ENCODE measurements at regions not wholly inside any gene's neighbourhood (a gene's known extent, or its start where the extent isn't known, plus 50 kb on each side); places are given as distances from the start of the nearest gene placed in this dataset.

DNA sequence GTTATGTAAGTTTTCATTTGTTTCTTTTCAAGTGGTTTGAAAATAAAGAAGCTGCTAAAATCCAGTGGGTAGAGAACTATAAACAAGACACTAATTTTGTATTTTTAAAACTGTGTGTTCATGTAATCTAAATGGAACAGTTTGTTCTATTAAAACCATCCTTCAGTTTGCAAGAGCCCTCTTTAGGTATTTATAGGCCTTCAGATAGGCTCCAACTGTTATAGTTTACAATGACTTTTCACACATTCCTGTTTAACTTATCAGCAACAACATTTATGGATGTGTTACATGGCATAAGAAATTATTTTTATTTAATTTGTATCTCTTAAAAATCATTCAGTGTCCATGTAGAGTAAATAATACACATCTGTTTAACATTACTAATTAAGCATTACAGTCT is 126.7 kb upstream of the SLCO6A1 start:
- Histone ChIP-seq H3K4me2 (ENCODE audit: control insufficient read depth, extremely low read depth, insufficient read depth, low read depth, low read length) (no peak overlapping the region), H3K9me1 (ENCODE audit: control insufficient read depth, extremely low read depth, insufficient read depth, low read length) (no peaks in the 10 kb centered on the region), H3K9me3 (ENCODE audit: control insufficient read depth, low read depth, low read length) (no peaks in the 10 kb centered on the region), H4K20me1 (ENCODE audit: control insufficient read depth, extremely low read depth, insufficient read depth, low read length) (no peaks in the 10 kb centered on the region), H3K9ac (ENCODE audit: control insufficient read depth, extremely low read depth, insufficient read depth, low read length) (no peak overlapping the region), H3K4me3 (ENCODE audit: control insufficient read depth in 2 of 3, extremely low read depth in 1 of 3, insufficient read depth in 2 of 3, low read depth in 1 of 3, low read length in 3 of 3) (no peak overlapping the region), H3K36me3 (ENCODE audit: control insufficient read depth in 2 of 2, extremely low read depth in 1 of 2, insufficient read depth in 2 of 2, low read length in 2 of 2) (no peaks in the 10 kb centered on the region), H3K27ac (ENCODE audit: control insufficient read depth, insufficient read depth, low read length) (no peak overlapping the region), H3K4me1 (ENCODE audit: control insufficient read depth, extremely low read depth, insufficient read depth, low read length) (peaks cover 22% of the 10 kb centered on the region), H2AFZ (ENCODE audit: control insufficient read depth, low read length) (no peak overlapping the region), H3K79me2 (ENCODE audit: control insufficient read depth, insufficient read depth, low read length) (no peaks in the 10 kb centered on the region), H3K27me3 (ENCODE audit: control insufficient read depth, extremely low read depth, insufficient read depth, low read length) (no peaks in the 10 kb centered on the region)
- dilution Hi-C loops (cut with MboI; ENCODE audit: extremely low pct_ligation_motif_present, low sequenced_read_pairs) = no loop called here
- TF ChIP-seq, protein P1, sequence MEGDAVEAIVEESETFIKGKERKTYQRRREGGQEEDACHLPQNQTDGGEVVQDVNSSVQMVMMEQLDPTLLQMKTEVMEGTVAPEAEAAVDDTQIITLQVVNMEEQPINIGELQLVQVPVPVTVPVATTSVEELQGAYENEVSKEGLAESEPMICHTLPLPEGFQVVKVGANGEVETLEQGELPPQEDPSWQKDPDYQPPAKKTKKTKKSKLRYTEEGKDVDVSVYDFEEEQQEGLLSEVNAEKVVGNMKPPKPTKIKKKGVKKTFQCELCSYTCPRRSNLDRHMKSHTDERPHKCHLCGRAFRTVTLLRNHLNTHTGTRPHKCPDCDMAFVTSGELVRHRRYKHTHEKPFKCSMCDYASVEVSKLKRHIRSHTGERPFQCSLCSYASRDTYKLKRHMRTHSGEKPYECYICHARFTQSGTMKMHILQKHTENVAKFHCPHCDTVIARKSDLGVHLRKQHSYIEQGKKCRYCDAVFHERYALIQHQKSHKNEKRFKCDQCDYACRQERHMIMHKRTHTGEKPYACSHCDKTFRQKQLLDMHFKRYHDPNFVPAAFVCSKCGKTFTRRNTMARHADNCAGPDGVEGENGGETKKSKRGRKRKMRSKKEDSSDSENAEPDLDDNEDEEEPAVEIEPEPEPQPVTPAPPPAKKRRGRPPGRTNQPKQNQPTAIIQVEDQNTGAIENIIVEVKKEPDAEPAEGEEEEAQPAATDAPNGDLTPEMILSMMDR (optimal IDR thresholded peaks at IDR 0.05 in 1 of 3, IDR thresholded peaks at IDR 0.05 in 1 of 3, conservative IDR thresholded peaks at IDR 0.05 in 1 of 3; ENCODE audit: extremely low read depth in 1 of 3, insufficient read depth in 2 of 3, low read length in 3 of 3) = no peak
- no peak for TF ChIP-seq EZH2 (IDR thresholded peaks at IDR 0.05; ENCODE audit: low read length)
- DNase-seq (ENCODE audit: low read depth, low spot score) = no peak
- no peak for FAIRE-seq

DNA sequence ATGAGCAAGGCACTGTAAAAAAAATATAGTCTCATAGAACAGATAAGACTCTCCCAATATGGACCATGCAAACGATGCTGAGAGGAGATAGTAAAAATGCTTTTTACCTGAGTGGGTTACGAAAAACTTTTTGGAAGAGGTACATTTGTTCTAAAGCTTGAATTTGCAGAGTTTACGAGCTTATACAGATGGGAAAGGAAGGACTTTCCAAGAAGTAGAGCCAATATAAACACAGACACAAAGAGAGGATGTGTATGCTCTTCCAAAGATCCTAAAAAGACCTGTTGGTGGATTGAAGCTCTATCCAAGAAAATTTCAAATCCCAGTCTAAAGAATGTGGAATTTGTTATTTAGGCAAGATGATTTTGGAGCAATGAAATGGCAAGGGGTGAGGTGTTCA is 127.1 kb upstream of the SLCO6A1 start:
- TF ChIP-seq, protein P1 (optimal IDR thresholded peaks at IDR 0.05 in 1 of 3, IDR thresholded peaks at IDR 0.05 in 1 of 3, conservative IDR thresholded peaks at IDR 0.05 in 1 of 3; ENCODE audit: extremely low read depth in 1 of 3, insufficient read depth in 2 of 3, low read length in 3 of 3) = no peak
- no peak for TF ChIP-seq EZH2 (IDR thresholded peaks at IDR 0.05; ENCODE audit: low read length)
- H3K27ac ChIP-seq (ENCODE audit: control insufficient read depth, insufficient read depth, low read length) = no peak overlapping the region
- H3K9me3 ChIP-seq (ENCODE audit: control insufficient read depth, low read depth, low read length) = no peaks in the 10 kb centered on the region
- no peak overlapping the region for H3K9ac ChIP-seq (ENCODE audit: control insufficient read depth, extremely low read depth, insufficient read depth, low read length)
- H3K27me3 ChIP-seq (ENCODE audit: control insufficient read depth, extremely low read depth, insufficient read depth, low read length) = no peaks in the 10 kb centered on the region
- no peak for DNase-seq (ENCODE audit: low read depth, low spot score)
- H3K79me2 ChIP-seq (ENCODE audit: control insufficient read depth, insufficient read depth, low read length) = no peaks in the 10 kb centered on the region
- no peak overlapping the region for H3K4me2 ChIP-seq (ENCODE audit: control insufficient read depth, extremely low read depth, insufficient read depth, low read depth, low read length)
- H2AFZ ChIP-seq (ENCODE audit: control insufficient read depth, low read length) = no peak overlapping the region
- no peak overlapping the region for H3K4me3 ChIP-seq (ENCODE audit: control insufficient read depth in 2 of 3, extremely low read depth in 1 of 3, insufficient read depth in 2 of 3, low read depth in 1 of 3, low read length in 3 of 3)
- H4K20me1 ChIP-seq (ENCODE audit: control insufficient read depth, extremely low read depth, insufficient read depth, low read length) = no peaks in the 10 kb centered on the region
- dilution Hi-C loops (cut with MboI; ENCODE audit: extremely low pct_ligation_motif_present, low sequenced_read_pairs) = no loop called here
- H3K4me1 ChIP-seq (ENCODE audit: control insufficient read depth, extremely low read depth, insufficient read depth, low read length) = peaks cover 22% of the 10 kb centered on the region
- H3K36me3 ChIP-seq (ENCODE audit: control insufficient read depth in 2 of 2, extremely low read depth in 1 of 2, insufficient read depth in 2 of 2, low read length in 2 of 2) = no peaks in the 10 kb centered on the region
- H3K9me1 ChIP-seq (ENCODE audit: control insufficient read depth, extremely low read depth, insufficient read depth, low read length) = no peaks in the 10 kb centered on the region
- no peak for FAIRE-seq
